ENCODE measurements at regions not wholly inside any gene's neighbourhood (a gene's known extent, or its start where the extent isn't known, plus 50 kb on each side); places are given as distances from the start of the nearest gene placed in this dataset.

- Histone ChIP-seq H3K9me3 (ENCODE audit: control insufficient read depth, insufficient read depth, low read length) (no peaks in the 10 kb centered on the region), H4K20me1 (ENCODE audit: control insufficient read depth, insufficient read depth, low read depth, low read length) (no peaks in the 10 kb centered on the region), H3K79me2 (ENCODE audit: control insufficient read depth, low read length) (no peaks in the 10 kb centered on the region), H3F3A (ENCODE audit: control insufficient read depth, insufficient read depth) (no peaks in the 10 kb centered on the region), H3K9me2 (replicated peaks; ENCODE audit: control insufficient read depth, low read length) (no peaks in the 10 kb centered on the region), H3K36me3 (ENCODE audit: control insufficient read depth, low read length) (no peaks in the 10 kb centered on the region), H3K4me2 (ENCODE audit: low read length) (no peak overlapping the region), H3K27ac (ENCODE audit: low read depth, low read length) (no peak overlapping the region), H3K4me3 (ENCODE audit: low read length) (no peak overlapping the region), H3K27me3 (ENCODE audit: control insufficient read depth, low read length) (no peaks in the 10 kb centered on the region), H3K4me1 (ENCODE audit: control insufficient read depth, low read length) (no peaks in the 10 kb centered on the region)
- TF ChIP-seq EZH2phosphoT487 (IDR thresholded peaks at IDR 0.05; ENCODE audit: borderline replicate concordance, low read length): no peak
- TF ChIP-seq, protein P1, sequence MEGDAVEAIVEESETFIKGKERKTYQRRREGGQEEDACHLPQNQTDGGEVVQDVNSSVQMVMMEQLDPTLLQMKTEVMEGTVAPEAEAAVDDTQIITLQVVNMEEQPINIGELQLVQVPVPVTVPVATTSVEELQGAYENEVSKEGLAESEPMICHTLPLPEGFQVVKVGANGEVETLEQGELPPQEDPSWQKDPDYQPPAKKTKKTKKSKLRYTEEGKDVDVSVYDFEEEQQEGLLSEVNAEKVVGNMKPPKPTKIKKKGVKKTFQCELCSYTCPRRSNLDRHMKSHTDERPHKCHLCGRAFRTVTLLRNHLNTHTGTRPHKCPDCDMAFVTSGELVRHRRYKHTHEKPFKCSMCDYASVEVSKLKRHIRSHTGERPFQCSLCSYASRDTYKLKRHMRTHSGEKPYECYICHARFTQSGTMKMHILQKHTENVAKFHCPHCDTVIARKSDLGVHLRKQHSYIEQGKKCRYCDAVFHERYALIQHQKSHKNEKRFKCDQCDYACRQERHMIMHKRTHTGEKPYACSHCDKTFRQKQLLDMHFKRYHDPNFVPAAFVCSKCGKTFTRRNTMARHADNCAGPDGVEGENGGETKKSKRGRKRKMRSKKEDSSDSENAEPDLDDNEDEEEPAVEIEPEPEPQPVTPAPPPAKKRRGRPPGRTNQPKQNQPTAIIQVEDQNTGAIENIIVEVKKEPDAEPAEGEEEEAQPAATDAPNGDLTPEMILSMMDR (IDR thresholded peaks at IDR 0.05; ENCODE audit: low read depth, low read length, poor library complexity, severe bottlenecking): no peak
Measured at GRCh38 chr3:8366219-8366810, 135.3 kb upstream of the LMCD1 start.

DNA sequence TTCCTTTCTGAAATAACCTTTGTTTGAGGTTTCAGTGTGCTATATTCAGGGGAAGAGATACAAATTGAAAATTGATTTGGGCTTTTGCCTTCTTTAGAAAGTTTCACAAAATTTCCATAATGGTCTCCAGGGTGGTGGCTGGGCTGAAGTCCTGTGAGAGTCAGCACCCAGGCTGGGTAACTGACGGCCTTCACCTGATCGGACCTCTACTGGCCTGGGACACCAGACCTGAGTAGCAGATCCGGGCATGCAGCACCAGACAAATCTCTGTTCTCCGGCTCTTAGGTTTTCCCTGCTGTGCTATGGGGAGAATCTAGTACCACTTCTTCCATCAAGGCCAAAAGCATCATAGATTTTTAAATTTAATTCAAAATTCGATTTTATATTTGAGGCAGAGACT, 133.0 kb upstream of the LMCD1 start:
- no peaks in the 10 kb centered on the region for H3K9me3 ChIP-seq (ENCODE audit: control insufficient read depth, insufficient read depth, low read length)
- no peaks in the 10 kb centered on the region for H3K4me1 ChIP-seq (ENCODE audit: control insufficient read depth, low read length)
- H3K4me2 ChIP-seq (ENCODE audit: low read length): no peak overlapping the region
- no peaks in the 10 kb centered on the region for H3K36me3 ChIP-seq (ENCODE audit: control insufficient read depth, low read length)
- H4K20me1 ChIP-seq (ENCODE audit: control insufficient read depth, insufficient read depth, low read depth, low read length): no peaks in the 10 kb centered on the region
- H3K27me3 ChIP-seq (ENCODE audit: control insufficient read depth, low read length): no peaks in the 10 kb centered on the region
- H3K27ac ChIP-seq (ENCODE audit: low read depth, low read length): no peak overlapping the region
- no peak for TF ChIP-seq EZH2phosphoT487 (IDR thresholded peaks at IDR 0.05; ENCODE audit: borderline replicate concordance, low read length)
- TF ChIP-seq, protein P1 (IDR thresholded peaks at IDR 0.05; ENCODE audit: low read depth, low read length, poor library complexity, severe bottlenecking): no peak
- no peaks in the 10 kb centered on the region for H3F3A ChIP-seq (ENCODE audit: control insufficient read depth, insufficient read depth)
- no peak overlapping the region for H3K4me3 ChIP-seq (ENCODE audit: low read length)
- no peaks in the 10 kb centered on the region for H3K79me2 ChIP-seq (ENCODE audit: control insufficient read depth, low read length)
- no peaks in the 10 kb centered on the region for H3K9me2 ChIP-seq (replicated peaks; ENCODE audit: control insufficient read depth, low read length)

DNA sequence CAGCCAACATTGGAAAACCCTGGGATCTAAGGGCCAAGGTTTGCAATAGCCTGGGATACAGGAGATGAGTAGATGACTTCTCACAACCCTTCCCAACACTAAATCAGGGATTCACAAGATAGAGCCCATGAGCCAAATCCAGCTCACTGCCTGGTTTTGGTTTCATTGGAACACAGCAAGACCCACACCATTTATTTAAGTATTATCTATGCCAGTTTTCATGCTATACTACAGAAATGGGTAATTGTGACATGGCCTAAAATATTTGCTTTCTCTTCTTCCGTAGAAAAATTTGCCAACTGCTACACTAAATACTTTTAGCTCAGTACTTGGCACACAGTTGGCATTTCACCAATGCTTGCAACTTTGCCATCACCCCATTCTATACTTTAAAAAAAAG, 132.0 kb upstream of the LMCD1 start:
- no peaks in the 10 kb centered on the region for H3K79me2 ChIP-seq (ENCODE audit: control insufficient read depth, low read length)
- no peaks in the 10 kb centered on the region for H4K20me1 ChIP-seq (ENCODE audit: control insufficient read depth, insufficient read depth, low read depth, low read length)
- no peak for TF ChIP-seq EZH2phosphoT487 (IDR thresholded peaks at IDR 0.05; ENCODE audit: borderline replicate concordance, low read length)
- TF ChIP-seq, protein P1 (IDR thresholded peaks at IDR 0.05; ENCODE audit: low read depth, low read length, poor library complexity, severe bottlenecking): no peak
- no peak overlapping the region for H3K4me2 ChIP-seq (ENCODE audit: low read length)
- no peaks in the 10 kb centered on the region for H3K36me3 ChIP-seq (ENCODE audit: control insufficient read depth, low read length)
- H3K4me1 ChIP-seq (ENCODE audit: control insufficient read depth, low read length): no peaks in the 10 kb centered on the region
- no peak overlapping the region for H3K4me3 ChIP-seq (ENCODE audit: low read length)
- H3K9me2 ChIP-seq (replicated peaks; ENCODE audit: control insufficient read depth, low read length): no peaks in the 10 kb centered on the region
- H3F3A ChIP-seq (ENCODE audit: control insufficient read depth, insufficient read depth): no peaks in the 10 kb centered on the region
- H3K27ac ChIP-seq (ENCODE audit: low read depth, low read length): no peak overlapping the region
- no peaks in the 10 kb centered on the region for H3K27me3 ChIP-seq (ENCODE audit: control insufficient read depth, low read length)
- no peaks in the 10 kb centered on the region for H3K9me3 ChIP-seq (ENCODE audit: control insufficient read depth, insufficient read depth, low read length)

All from DOHH2 (cell line).